Right renal pelvis (tissue), 4 donors: ENCODE measurements at regions not wholly inside any gene's neighbourhood (a gene's known extent, or its start where the extent isn't known, plus 50 kb on each side); places are given as distances from the start of the nearest gene placed in this dataset.

Source experiments
- DNase-seq, 4 donors: peaks; one replicate each; pipeline ENCODE4 v3.0.0-alpha.2; 2013; ENCODE audit warnings: low read depth in 4 of 4, low spot score in 3 of 4, missing footprints in 1 of 4

GRCh38 chr10:131744346-131744745 is 156.5 kb upstream of the PPP2R2D start:
- DNase-seq: no peak

GRCh38 chr10:131745591-131745990 is 155.2 kb upstream of the PPP2R2D start:
- no peak for DNase-seq

- DNase-seq: no peak
Observed at GRCh38 chr10:131746241-131746711, 154.5 kb upstream of the PPP2R2D start.

GRCh38 chr10:131746785-131747184 is 154.0 kb upstream of the PPP2R2D start:
- no peak for DNase-seq

GRCh38 chr10:131747251-131747650 is 153.6 kb upstream of the PPP2R2D start:
- no peak for DNase-seq

- DNase-seq: no peak
Observed at GRCh38 chr10:131747791-131748190, 153.0 kb upstream of the PPP2R2D start.

GRCh38 chr10:131748191-131748590 is 152.6 kb upstream of the PPP2R2D start:
- DNase-seq: no peak

- no peak for DNase-seq
Observed at GRCh38 chr10:131748831-131749766, 151.7 kb upstream of the PPP2R2D start.

- DNase-seq: no peak
Observed at GRCh38 chr10:131749767-131750142, 151.1 kb upstream of the PPP2R2D start.

- no peak for DNase-seq
Observed at GRCh38 chr10:131750171-131750895, 150.5 kb upstream of the PPP2R2D start.

GRCh38 chr10:131750973-131751826 is 149.6 kb upstream of the PPP2R2D start:
- no peak for DNase-seq

- no peak for DNase-seq
Observed at GRCh38 chr10:131751827-131752775, 148.7 kb upstream of the PPP2R2D start.

GRCh38 chr10:131753336-131753735 is 147.5 kb upstream of the PPP2R2D start:
- DNase-seq: no peak

- DNase-seq: no peak
Observed at GRCh38 chr10:131755200-131755599, 145.6 kb upstream of the PPP2R2D start.

- no peak for DNase-seq
Observed at GRCh38 chr10:131757285-131758058, 143.3 kb upstream of the PPP2R2D start.

- DNase-seq: no peak
Observed at GRCh38 chr10:131758062-131758938, 142.5 kb upstream of the PPP2R2D start.

GRCh38 chr10:131758939-131759301 is 141.9 kb upstream of the PPP2R2D start:
- DNase-seq: no peak

GRCh38 chr10:131759347-131759746 is 141.5 kb upstream of the PPP2R2D start:
- DNase-seq: no peak
